HG03442 (cell line): ENCODE measurements at regions not wholly inside any gene's neighbourhood (a gene's known extent, or its start where the extent isn't known, plus 50 kb on each side); places are given as distances from the start of the nearest gene placed in this dataset.
A peak's percentile ranks its signal among the peaks of the same experiment; 100 is the strongest.

Experiments used
- ATAC-seq: cut with Tn5 transposase; IDR thresholded peaks from one replicate; pipeline ENCODE4 v1.9.1; 2021; ENCODE audit warnings: mild to moderate bottlenecking, moderate library complexity; ENCODE audit not compliant: unreplicated experiment

DNA sequence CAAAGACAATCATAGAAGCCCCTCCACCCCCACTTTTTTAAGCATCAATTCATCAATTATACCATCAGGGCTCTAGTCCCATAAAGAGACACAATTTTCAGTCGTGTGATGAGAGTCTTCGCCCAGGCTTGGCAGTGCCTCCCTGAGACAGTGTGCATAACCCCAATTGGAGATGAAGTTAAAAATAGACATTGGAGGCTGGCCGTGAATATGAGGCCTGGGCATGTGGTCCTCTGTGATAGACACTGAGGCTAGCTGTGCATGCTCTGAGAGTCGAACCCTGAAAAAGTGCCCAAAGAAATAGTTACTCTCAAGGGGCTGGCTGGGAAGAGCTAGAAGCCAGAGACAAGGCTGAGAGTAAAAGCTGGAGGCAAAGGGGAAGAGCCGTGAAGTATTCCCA, 248.6 kb upstream of the NR4A3 start:
- ATAC-seq, result no peak

DNA sequence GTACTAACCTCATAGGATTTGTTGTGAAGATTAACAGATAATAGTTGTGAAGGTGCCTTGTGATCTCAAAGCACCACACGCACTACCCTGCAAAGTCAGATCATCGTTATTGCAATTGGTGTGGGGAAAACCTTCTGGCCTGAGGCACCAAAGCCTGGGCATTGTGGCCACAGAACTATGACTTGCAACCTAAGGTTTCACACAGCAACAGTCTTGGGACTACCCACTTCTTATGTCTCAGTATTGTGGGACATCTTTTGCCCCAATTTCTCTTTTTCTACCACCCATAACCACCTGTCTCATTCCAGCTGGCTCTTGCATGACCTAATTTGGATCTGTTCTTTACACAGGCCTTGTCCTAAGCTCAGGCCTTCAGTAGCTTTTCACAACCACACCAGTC, 247.8 kb upstream of the NR4A3 start:
- ATAC-seq, result no peak

DNA sequence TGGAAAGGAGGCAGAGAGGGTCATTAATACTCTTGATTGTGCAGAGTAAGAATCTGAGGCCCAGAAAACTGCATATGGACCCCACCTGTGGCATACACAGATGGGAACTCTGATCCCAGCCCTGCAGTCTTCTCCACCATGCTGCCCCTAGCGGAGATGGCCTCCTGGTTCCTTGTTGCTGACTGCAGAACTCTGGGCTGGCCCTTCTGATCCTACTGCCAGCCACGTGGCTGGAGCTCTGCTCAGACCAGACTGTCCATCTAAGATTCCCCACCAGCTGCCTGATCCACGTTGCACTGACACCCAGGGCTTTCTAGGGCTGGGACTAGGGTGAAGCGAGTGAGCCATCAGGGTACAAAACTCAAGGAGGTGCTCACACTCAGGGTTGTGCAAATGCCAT, 245.7 kb upstream of the NR4A3 start:
- no peak for ATAC-seq

DNA sequence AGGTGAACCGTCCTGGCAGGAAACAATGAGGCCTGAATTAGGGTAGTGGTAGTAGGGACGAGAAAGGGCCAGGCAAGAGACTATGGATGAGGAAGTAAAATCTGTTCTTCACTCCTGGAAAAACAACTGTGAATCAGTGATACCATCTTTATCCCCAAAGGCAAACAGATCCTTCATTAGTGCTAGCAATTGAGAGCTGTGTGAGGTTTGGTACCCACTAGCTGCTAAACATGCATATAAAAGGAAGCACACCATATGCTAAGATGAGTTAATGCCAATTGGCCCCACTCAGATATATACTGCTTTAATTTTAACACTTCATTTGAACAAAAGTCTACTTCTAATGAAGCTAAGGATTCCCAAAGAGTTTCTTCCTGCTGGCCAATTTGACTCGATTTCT, 244.8 kb upstream of the NR4A3 start:
- ATAC-seq, result no peak

DNA sequence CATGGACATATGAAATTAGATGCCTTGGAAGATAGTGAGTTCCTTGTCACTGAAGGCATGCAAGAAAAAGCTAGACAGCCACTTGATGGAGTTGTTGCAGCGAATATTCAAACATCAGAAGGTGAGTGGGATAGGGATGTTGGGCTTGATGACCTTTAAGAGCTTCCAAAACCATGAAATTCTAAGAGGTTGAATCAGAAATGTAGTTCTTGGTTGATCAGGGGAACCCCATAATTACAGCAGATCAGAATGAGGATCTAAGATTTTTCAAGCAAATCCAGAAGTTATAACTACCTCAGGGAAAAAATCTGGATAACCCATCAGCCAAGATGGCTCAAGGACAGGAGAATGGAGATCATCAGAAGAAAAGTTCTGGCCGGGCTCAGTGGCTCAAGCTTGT, 244.3 kb upstream of the NR4A3 start:
- ATAC-seq, result no peak

DNA sequence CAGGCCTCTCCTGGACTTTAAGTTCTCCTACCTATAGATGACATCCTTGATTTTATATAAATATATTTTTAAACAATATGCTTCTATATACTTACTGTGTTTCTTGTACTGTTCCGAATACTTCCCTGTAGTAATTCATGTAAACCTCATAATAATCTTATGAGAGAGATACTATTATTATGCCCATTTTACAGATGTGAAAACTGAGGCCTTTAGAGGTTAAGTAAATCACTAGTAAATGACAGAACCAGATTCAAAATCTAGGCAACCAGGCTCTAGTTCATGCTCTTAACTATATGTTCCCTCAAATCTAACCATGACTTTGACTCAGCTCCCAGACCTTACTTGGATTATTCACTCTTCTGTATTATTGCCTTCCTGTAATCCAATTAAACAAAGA, 243.0 kb upstream of the NR4A3 start:
- no peak for ATAC-seq

DNA sequence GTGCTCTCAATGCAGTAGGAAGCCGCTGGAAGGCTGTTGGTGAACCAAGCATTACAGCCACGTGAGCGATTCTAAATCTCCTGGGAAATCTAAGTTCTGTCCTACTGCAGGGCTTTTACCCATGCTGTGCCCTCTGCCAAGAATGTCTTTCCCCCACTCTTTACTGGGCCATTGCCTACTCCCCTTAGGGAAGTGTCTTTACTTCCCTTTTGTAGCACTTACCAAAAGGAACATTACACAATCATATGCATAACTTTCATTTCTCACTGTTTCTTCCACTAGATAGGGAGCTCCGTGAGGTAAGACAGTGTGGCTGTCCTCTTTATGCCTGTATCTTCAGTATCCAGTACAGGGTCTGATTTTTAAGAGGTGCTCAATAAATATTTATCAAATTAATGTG, 241.7 kb upstream of the NR4A3 start:
- ATAC-seq, result no peak

DNA sequence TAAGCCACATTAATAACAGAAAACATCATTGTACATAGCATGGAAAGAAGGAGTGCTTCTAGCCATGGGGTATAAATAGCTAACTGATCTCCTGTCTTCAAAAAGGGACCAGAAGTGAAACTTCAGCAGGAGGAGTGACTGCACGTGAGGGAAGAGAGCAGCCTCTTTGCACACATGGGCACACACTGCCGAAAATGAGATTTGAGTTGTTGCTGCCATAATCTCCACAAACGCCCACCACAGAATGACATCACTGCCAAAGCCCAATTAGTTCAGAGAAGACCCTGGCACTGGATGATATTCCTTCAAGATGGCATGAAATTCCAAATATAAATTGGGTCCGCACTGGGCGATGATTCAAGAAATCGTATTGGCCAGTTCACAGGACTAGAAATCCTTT, 238.9 kb upstream of the NR4A3 start:
- no peak for ATAC-seq

DNA sequence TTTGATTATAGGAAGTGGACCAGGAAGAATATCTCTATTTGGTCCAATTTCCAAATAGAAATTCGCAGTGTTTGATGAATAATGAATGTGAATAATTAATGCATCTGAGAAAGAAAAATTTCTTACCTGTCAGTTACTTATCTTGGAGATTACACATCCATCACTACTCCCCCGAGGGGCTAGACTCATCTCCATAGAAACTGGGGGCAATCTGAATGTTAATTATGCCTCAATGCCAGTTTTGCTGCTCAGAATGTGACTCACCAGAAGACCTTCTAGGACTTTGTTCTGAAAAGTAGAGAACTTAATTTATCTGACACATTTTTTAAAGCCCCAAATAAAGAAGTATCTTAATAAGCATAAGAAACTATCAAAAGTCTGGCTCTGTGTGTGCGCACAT, 233.4 kb upstream of the NR4A3 start:
- ATAC-seq, result no peak

DNA sequence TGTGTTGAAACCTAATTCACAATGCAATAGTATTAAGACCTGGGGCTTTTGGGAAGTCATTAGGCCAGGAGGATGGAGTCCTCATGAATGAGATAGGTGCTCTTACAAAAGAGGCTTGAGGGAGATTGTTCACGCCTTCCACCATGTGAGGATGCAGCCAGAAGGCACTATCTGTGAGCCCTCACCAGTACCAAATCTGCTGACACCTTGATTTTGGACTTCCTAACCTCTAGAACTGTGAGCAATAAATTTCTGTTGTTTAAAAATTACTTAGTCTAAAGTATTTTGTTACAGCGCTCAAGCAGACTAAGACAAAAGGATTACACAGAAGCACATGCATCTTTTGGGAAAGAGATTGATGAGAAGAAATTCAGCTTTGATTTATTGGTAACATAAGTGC, 232.9 kb upstream of the NR4A3 start:
- no peak for ATAC-seq

DNA sequence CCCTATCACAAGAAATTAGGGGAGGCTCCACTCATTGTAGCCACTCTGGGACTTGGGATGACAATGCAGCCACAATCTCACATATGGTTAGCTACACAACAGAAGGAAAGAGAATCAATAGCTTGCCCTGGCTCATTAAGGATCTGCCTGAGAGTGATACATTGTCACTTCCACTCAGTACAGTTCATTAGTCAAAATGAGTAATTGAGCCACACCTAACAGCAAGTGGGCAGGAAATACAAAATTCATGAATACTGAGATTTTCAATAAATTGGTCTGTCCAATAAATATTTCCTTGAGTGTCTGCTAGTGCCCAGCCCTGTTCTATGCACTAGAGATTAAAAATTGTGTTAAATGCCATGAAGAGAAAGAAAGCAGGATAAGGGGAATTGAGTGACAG, 231.3 kb upstream of the NR4A3 start:
- no peak for ATAC-seq

DNA sequence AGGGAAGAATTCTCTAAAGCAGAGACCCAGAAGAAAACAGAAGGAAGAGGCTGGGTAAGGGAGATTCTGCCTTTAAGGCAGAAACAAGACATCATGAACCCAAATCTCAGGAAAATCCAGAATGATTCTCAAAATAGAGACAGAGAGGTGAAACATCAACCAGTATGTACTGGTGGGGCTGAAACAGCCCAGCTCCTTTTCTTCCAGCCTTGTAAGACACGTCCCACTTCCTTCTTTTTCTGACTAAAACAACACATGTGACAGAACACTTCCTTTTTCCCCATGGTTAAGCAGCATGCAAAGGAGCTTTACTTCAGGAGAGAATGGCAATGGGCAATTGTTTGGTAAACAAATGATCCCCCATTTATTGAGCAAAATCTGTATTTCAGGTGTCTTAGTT, 230.8 kb upstream of the NR4A3 start:
- peak; percentile 37 for ATAC-seq

DNA sequence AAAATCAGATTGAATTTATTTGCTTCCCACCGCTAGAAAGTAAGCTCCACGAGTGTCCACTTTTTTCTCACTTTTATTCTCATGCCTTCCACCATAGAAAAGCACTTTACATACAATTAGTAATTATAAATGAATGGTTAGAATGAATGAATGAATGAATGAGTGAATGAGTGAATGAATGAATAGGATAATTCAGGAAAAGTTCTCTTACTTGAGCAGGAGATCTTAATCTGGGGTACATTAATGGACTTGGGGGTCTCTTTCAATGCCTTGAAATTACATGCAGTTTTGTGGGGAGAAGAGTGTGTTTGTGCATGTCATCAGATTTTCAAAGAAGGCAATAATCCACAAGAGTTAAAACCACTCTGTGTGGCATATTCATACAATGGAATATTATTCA, 229.9 kb upstream of the NR4A3 start:
- ATAC-seq, result no peak

DNA sequence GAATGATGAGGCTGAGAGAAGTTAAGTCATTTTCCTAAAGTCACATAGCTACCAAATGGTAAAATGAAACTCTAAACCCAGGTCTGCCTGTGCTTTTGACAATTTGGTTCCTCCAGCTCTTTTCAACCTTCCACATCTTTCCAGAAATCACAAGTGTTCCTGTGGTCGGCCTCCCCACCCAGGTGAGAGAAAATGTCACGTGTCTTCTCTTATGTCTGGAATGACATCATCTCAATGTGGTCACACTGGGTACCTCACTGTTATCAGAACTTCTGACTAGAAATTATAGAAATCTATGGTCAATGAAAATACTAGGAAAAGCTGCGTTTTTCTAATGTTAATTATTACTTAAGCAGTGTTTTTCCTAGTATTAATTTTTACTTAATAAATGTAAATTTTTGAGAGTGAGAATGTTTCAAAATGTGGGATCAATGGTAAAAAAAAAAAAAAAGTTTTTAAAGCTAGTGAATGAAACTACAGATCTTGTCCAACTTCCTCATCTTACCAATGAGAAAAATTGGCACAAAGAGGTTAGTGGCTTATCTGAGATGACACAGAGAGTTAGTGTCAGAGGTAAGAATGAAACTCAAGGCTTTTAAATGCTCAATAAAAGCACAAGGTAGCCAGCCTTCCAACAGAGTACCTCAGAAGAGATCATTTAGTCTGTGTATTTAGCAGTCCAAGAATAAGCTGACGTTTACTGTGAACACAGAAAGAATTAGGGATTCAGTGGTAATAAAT, 228.7 kb upstream of the NR4A3 start:
- no peak for ATAC-seq

DNA sequence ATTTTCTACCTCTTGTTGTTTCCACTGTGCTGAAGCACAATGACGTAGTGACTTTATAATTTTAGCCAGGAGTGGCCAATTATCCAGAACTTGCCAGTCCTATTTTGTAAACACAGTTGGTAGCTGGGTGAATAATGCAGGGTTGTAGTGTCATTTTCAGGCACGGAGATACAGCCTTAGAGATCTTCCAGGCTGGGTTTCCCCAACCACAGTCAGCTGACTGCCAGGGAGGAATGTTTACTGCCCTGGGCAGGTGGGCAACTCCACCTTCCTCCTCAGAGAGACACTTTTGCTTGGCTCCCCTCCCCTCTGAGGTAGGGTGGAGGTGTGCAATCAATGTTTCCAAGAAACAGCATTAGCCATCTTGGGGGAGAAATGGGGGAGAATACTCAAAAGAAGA, 228.1 kb upstream of the NR4A3 start:
- no peak for ATAC-seq

DNA sequence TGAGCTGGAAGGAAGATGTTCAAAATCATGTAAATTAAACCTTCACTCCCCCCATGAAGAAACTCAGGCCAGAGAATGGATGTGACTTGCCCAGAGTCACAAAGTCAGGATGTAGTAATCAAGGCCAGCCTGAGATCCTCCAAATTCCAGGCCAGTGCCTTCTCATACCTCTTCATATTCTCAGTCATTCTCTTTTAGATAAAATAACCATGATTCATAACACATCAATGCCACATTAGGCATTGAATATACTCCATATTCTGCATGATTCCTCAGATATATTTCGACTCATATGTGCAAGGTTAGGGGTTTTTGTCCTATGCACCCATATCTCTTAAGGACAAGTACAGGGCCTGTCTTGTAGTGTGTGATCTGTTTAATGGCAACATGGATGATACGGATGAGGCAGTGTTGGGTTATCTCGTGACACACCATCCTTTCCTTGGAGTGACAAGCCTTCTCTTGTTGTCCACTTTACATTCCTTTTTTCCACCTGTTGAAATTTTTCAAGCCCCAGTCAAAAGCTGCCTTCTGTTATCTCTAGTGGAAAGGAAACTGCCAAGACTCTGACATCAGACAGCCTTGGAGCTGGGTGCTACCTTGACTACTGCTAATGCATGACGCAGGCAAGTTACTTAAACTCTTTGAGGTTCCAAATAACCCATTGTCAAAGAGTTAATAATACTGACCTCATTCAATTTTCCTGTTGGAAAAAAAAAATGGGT, 227.5 kb upstream of the NR4A3 start:
- ATAC-seq, result no peak

DNA sequence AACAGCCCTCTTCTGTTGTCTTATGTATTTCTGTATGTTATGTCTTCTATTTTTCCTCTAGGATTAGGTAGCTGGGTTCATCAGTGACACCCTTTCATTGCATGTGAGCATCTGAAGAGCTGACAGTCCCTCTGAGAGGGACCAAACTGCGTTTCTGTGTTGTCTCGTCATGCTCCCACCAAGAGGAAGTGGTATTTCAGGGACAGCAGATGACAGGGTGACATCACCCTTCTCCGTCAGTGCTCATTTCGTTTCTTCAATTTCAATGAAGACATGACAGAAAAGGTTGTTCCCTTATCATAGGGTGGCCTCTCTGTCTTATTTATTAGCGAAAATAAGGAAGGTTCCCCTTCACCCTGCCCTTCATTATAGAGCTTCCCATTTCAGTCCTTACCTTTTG, 225.9 kb upstream of the NR4A3 start:
- peak; percentile 62 for ATAC-seq

DNA sequence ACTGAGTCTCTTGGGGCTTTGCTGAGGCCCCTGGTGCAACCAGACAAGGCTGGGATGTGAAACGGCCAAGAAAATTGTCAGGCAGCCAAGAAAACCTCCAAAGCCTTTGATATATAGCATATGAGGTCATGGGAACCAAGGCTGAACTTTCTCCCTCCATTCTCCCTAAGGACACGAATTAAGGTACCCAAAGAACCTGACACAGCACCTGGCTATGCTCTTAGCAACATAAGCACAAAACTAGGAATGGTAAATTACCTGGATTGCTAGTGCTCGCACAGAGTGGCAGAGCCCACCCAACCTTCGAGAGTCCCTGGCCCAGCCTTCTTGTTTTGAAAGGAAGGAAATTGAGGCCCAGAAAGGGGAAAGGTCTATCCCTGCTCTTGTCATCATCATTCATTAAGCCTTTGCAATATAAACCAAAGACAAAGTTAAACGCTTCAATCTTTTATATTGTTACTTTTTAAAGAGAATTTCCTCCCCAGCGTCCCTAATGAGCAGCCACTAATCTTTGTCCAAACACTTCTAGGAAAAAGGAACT, 220.0 kb upstream of the NR4A3 start:
- no peak for ATAC-seq

DNA sequence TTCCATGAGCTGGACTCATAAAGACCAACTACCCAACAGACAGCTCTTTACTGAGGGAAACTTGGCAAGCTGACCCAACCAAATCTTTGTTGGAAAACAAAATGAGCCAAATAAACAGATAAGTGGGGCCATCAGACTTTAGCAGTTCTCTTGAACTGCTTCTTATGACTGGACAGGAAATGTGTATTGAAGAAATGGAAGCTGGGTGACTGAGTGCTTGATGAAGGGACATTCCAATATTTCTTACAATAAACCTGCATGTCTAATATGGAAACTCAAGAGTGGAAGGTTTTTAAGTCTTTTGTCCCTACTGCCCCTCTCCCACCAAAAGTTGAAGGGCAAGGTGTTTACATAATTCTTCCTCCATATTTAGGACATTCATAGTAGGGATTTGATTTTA, 218.8 kb upstream of the NR4A3 start:
- ATAC-seq, result peak; percentile 49

DNA sequence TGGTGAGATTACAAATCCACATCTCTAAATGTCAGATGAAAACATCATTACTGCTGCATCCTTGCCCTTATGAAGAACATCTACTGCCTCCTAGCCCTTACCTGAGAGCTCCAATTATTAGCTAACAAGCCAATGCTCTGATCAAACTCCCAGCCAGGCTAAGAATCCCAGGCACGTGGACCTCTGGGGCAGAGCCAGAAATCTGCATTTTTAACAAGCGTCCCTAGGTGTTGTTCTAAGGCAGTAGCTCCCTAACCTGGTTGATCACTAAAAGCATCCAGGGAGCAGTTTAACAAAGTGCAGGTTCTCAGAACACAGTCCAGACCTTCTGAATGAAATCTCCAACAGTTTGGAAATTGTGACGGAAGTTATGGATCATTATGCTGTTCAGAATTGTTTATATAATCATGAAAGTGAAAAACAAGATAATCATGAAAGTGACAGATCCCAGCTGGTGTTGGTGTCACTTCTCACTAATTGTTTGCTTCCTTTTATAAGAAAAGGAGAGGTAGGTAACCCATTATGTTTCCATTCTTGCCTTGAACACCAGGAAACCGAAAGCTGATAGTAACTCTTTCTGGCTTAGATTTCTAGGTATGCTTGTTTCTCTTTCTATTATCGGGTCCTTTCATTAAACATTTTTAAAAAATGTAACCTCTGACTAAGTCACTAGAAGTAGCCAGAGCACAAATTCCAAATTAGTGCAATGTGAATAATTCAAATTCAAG, 216.5 kb upstream of the NR4A3 start:
- no peak for ATAC-seq

DNA sequence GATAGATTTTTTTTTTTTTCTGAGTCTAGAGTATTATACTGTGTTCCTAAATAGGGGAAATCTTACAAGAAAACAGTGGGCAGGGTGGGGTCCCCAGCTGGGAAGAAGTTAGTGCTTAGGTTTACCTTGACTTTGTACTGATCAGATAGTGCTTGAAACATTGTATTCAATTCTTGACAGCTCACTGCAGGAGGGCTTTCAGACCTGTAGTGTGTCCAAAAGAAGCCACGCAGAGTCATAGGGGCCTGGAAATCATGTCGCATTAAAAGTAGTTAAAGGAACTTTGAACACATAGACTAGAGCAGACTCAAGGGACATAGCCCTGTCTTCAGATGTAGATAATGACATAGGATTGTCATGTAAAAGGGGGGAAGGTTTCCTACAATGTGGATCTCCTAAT, 215.4 kb upstream of the NR4A3 start:
- no peak for ATAC-seq

DNA sequence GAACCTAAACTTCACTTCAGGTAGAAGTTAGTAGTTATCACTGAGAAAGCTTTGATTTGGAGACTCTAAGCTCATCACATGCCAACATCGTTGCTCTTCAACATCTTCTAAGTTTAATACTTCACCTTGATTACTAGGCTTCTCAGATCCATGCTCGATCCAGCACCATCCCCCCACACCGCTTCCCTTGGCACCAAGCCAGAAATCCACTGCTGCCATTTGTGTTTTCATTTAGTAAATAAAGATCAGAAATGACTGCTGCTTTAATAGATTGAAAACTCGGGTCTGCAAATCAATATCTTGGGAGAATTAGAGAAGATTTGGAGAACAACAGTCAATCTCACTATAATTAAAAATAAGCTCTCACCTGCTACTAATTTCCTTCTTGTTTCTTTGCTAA, 214.7 kb upstream of the NR4A3 start:
- ATAC-seq, result no peak
